HFFc6 (cell line): ENCODE measurements at regions not wholly inside any gene's neighbourhood (a gene's known extent, or its start where the extent isn't known, plus 50 kb on each side); places are given as distances from the start of the nearest gene placed in this dataset.

ENCODE experiments used
- DNase-seq: peaks from one replicate; pipeline ENCODE4 v3.0.0-alpha.2; 2018
- H3K27ac Mint-ChIP-seq: 2 replicates; pipeline ENCODE4 v1.8.0; 2020; ENCODE audit warnings: mild to moderate bottlenecking, mixed read lengths
- H3K27me3 Mint-ChIP-seq: 2 replicates; pipeline ENCODE4 v1.8.0; 2021; ENCODE audit warnings: mild to moderate bottlenecking, moderate library complexity, mixed read lengths; ENCODE audit not compliant: insufficient read depth
- H3K36me3 Mint-ChIP-seq: 2 replicates; pipeline ENCODE4 v1.8.0; 2021; ENCODE audit warnings: low read depth, mixed read lengths
- H3K4me1 Mint-ChIP-seq: 2 replicates; pipeline ENCODE4 v1.8.0; 2020; ENCODE audit warnings: low read depth, mixed read lengths
- H3K4me3 Mint-ChIP-seq: 2 replicates; pipeline ENCODE4 v1.8.0; 2020; ENCODE audit warnings: mild to moderate bottlenecking, moderate library complexity, mixed read lengths
- H3K9me3 Mint-ChIP-seq: 2 replicates; pipeline ENCODE4 v1.8.0; 2020; ENCODE audit warnings: mild to moderate bottlenecking, mixed read lengths
- CTCF ChIP-seq: fragments of 200-600 bp; sonication (generic); IDR thresholded peaks from 2 replicates; pipeline ENCODE4 v1.5.0; 2021; ENCODE audit warnings: antibody characterized with exemption, mild to moderate bottlenecking

DNA sequence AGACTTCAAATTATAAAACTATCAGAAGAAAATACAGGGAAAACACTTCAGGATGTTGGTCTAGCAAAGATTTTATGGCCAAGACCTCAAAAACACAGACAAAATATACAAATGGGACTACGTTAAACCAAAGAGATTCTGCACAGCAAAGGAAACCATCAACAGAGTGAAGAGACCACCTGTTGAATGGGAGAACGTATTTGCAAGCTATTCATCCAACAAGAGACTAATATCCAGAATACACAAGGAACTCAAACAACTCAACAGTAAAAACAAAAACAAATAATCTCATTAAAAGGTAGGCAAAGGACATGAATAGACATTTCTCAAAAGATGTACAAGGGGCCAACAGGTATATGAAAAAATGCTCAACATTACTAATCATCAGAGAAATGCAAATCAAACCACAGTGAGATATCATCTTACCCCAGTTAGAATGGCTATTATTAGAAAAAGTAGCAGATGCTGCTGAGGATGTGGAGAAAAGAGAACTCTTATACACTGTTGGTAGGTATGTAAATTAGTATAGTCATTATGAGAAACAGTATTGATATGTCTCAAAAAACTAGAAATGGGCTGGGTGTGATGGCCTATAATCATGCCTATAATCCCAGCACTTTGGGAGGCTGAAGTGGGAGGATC lies 112.6 kb downstream of the LRIG2 start:
- H3K27me3 Mint-ChIP-seq = peaks cover 14% of the 10 kb centered on the region
- H3K9me3 Mint-ChIP-seq = no peaks in the 10 kb centered on the region
- no peak for TF ChIP-seq CTCF
- no peaks in the 10 kb centered on the region for H3K4me1 Mint-ChIP-seq
- no peaks in the 10 kb centered on the region for H3K36me3 Mint-ChIP-seq
- no peak for DNase-seq
- no peak overlapping the region for H3K4me3 Mint-ChIP-seq
- no peak overlapping the region for H3K27ac Mint-ChIP-seq

DNA sequence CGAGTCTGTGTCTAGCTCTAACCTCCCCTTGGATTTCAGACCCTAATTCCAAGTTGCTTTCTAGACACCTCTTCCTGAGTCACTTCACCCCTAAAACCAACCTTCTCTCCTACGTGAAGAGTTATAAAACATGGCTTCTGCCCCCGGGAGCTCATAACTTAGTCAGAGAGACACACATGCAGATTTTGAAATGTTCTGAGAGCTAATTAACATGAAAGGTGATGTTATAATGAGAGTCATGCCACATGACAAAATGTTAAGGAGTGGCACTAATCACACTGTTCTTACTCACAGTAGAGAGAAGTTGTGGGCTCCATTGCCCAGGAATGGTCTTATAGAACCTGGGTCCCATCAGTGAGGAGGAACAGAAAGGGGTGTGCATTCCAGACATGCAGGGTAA lies 117.1 kb downstream of the LRIG2 start:
- no peak overlapping the region for H3K4me3 Mint-ChIP-seq
- no peak for TF ChIP-seq CTCF
- no peaks in the 10 kb centered on the region for H3K9me3 Mint-ChIP-seq
- no peak for DNase-seq
- H3K27me3 Mint-ChIP-seq = peaks cover 16% of the 10 kb centered on the region
- no peaks in the 10 kb centered on the region for H3K36me3 Mint-ChIP-seq
- no peak overlapping the region for H3K27ac Mint-ChIP-seq
- H3K4me1 Mint-ChIP-seq = 0 out of 2 replicates have a peak, but pooled peaks cover 5% of the 10 kb centered on the region

DNA sequence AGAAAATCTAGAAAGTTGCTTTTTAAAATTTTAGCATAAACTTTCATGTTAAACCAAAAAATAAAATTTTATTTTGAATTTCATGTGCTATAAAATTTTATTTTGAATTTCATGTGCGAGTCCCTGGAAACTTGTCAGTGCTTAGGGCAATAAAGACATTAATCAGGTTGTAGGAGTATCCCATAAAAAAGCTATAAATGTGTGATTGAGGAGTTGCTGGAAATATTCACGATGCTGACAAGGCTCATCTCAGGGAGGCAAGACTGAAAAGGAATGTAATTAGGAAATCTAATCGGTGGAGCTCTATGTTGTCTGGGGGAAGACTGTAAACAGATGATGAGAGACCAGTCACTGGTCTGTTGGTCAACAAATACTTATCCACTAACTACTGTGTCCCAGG lies 117.9 kb downstream of the LRIG2 start:
- H3K27ac Mint-ChIP-seq = no peak overlapping the region
- no peaks in the 10 kb centered on the region for H3K9me3 Mint-ChIP-seq
- DNase-seq = no peak
- no peaks in the 10 kb centered on the region for H3K36me3 Mint-ChIP-seq
- peaks cover 18% of the 10 kb centered on the region for H3K27me3 Mint-ChIP-seq
- 0 out of 2 replicates have a peak, but pooled peaks cover 5% of the 10 kb centered on the region for H3K4me1 Mint-ChIP-seq
- no peak overlapping the region for H3K4me3 Mint-ChIP-seq
- no peak for TF ChIP-seq CTCF

- Mint-ChIP-seq H3K9me3 (no peaks in the 10 kb centered on the region), H3K27ac (no peak overlapping the region), H3K4me1 (0 out of 2 replicates have a peak, but pooled peaks cover 5% of the 10 kb centered on the region), H3K36me3 (no peaks in the 10 kb centered on the region), H3K4me3 (no peak overlapping the region), H3K27me3 (peaks cover 21% of the 10 kb centered on the region)
- TF ChIP-seq CTCF = no peak
- DNase-seq = no peak
Observed at GRCh38 chr1:113191579-113192076, 118.6 kb downstream of the LRIG2 start.

- no peak overlapping the region for H3K27ac Mint-ChIP-seq
- DNase-seq = no peak
- H3K4me3 Mint-ChIP-seq = no peak overlapping the region
- TF ChIP-seq CTCF = no peak
- no peaks in the 10 kb centered on the region for H3K36me3 Mint-ChIP-seq
- H3K9me3 Mint-ChIP-seq = no peaks in the 10 kb centered on the region
- H3K27me3 Mint-ChIP-seq = peaks cover 28% of the 10 kb centered on the region
- 0 out of 2 replicates have a peak, but pooled peaks cover 5% of the 10 kb centered on the region for H3K4me1 Mint-ChIP-seq
Observed at GRCh38 chr1:113192242-113192641, 119.2 kb downstream of the LRIG2 start.
